Fibroblast of pulmonary artery (primary cell): ENCODE measurements at regions not wholly inside any gene's neighbourhood (a gene's known extent, or its start where the extent isn't known, plus 50 kb on each side); places are given as distances from the start of the nearest gene placed in this dataset.
A peak's percentile ranks its signal among the peaks of the same experiment; 100 is the strongest.

Experiments used
- DNase-seq: peaks from one replicate; pipeline ENCODE4 v3.0.0-alpha.2; 2010; ENCODE audit warnings: low read depth
- H3K4me3 ChIP-seq: replicated peaks from 2 replicates; pipeline ENCODE4 v1.5.1; 2011; ENCODE audit warnings: low read depth, mild to moderate bottlenecking, control low read depth, low read length, moderate library complexity
- CTCF ChIP-seq: IDR thresholded peaks from 2 replicates; pipeline ENCODE4 v1.5.1; 2011; ENCODE audit warnings: mild to moderate bottlenecking, control low read depth, low read length, inconsistent platforms; ENCODE audit errors: missing control alignments

GRCh38 chr9:24434183-24434582, 111.5 kb downstream of the IZUMO3 start:
- no peak for DNase-seq
- no peak overlapping the region for H3K4me3 ChIP-seq
- TF ChIP-seq CTCF: no peak

DNA sequence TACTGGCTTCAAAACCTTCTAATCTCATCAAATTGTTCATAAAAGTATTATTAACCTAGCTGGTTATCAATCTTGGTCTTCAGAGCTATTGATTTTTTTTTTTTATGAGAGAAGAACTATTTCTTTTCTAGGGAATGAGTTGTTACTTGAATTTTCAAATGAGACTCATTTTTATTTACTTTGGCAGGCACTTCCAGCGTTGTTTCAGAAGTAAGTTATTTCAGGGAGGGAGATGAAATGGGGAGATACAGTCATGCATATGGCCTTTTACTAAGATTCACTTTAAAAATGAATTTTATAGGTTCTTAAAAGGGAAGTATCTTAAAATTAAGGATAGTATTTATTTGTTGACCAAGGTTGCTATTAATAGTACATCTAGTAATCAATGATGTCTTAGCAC, 129.6 kb downstream of the IZUMO3 start:
- no peak for TF ChIP-seq CTCF
- H3K4me3 ChIP-seq: no peak overlapping the region
- no peak for DNase-seq

DNA sequence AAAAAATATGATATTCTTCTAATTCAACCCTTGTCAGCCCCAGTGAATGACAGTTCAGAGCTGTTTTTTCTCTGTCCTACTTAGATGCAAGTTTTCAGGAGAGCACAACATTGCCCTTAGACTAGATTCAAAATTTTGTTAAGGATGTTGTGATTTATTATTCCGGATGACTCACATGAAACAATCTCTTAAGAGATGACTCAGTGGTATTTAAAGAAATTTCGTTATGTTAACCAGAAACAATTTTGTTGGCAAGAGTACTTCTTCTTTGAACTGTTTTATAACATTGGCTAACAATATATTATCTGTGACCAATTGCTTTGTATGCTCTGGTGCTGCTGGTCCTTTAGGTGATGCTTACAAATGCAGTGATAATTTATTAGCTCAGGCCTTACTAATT, 132.0 kb downstream of the IZUMO3 start:
- no peak for TF ChIP-seq CTCF
- peak; percentile 44 for DNase-seq
- H3K4me3 ChIP-seq: no peak overlapping the region

GRCh38 chr9:24398466-24398865, 147.2 kb downstream of the IZUMO3 start:
- H3K4me3 ChIP-seq: no peak overlapping the region
- DNase-seq: no peak
- TF ChIP-seq CTCF: no peak

GRCh38 chr9:24391095-24391494, 154.6 kb downstream of the IZUMO3 start:
- TF ChIP-seq CTCF: no peak
- H3K4me3 ChIP-seq: no peak overlapping the region
- DNase-seq: no peak

DNA sequence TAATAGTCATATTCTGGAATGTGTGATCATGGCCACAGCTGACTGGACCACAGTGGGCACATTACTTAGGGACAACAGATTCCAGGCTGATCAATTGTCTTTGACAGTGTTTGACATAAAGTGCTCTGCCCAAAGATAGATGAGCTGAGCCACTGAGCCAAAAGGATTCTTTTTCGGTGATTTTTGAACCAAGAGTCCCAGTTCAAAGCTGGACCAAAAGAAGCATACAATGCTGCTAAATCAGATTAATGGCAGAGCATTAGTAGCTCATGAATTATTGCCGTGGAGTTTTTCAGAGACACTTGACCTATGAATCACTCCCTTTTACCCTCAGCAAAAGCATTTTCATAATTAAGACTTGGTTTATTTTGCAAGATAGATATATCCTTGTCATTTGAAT, 160.6 kb downstream of the IZUMO3 start:
- no peak overlapping the region for H3K4me3 ChIP-seq
- DNase-seq: no peak
- TF ChIP-seq CTCF: no peak

DNA sequence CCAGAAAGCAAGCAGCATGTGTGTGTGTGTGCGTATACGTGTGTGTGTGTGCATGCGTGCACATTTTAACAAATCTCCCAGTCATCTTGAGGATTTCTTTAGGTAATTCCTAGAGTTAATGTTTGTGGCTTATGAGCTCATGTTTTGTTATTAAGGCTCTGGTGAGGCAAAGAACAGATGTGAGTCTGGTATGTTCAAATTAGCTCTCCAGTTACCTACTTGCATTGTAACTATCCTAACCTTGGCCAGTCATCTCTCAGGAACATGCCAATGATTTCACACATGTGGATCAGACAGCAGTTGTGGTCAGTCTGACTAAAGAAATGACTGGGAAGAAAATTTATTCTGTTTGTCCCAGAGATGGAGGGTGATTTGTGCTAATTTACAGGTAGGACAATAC, 163.1 kb downstream of the IZUMO3 start:
- H3K4me3 ChIP-seq: no peak overlapping the region
- TF ChIP-seq CTCF: no peak
- DNase-seq: no peak
